ENCODE measurements at regions not wholly inside any gene's neighbourhood (a gene's known extent, or its start where the extent isn't known, plus 50 kb on each side); places are given as distances from the start of the nearest gene placed in this dataset.

- no peak overlapping the region for H3K4me3 ChIP-seq (ENCODE audit: control insufficient read depth, low read depth, low read length)
- no peak for DNase-seq (ENCODE audit: low read depth)
- no peak for TF ChIP-seq CTCF (IDR thresholded peaks at IDR 0.05; ENCODE audit: control insufficient read depth, insufficient read depth, low read depth, low read length, missing control alignments)
Measured at GRCh38 chr2:117271631-117272030, 542.9 kb upstream of the DDX18 start.

- no peak for DNase-seq (ENCODE audit: low read depth)
- H3K4me3 ChIP-seq (ENCODE audit: control insufficient read depth, low read depth, low read length): no peak overlapping the region
- TF ChIP-seq CTCF (IDR thresholded peaks at IDR 0.05; ENCODE audit: control insufficient read depth, insufficient read depth, low read depth, low read length, missing control alignments): no peak
Measured at GRCh38 chr2:117273009-117273671, 541.4 kb upstream of the DDX18 start.

GRCh38 chr2:117293012-117293411 is 521.5 kb upstream of the DDX18 start:
- no peak for DNase-seq (ENCODE audit: low read depth)
- no peak for TF ChIP-seq CTCF (IDR thresholded peaks at IDR 0.05; ENCODE audit: control insufficient read depth, insufficient read depth, low read depth, low read length, missing control alignments)
- no peak overlapping the region for H3K4me3 ChIP-seq (ENCODE audit: control insufficient read depth, low read depth, low read length)

- TF ChIP-seq CTCF (IDR thresholded peaks at IDR 0.05; ENCODE audit: control insufficient read depth, insufficient read depth, low read depth, low read length, missing control alignments): no peak
- no peak for DNase-seq (ENCODE audit: low read depth)
Measured at GRCh38 chr2:117299451-117299850, 515.0 kb upstream of the DDX18 start.

GRCh38 chr2:117308861-117309770 is 505.4 kb upstream of the DDX18 start:
- no peak overlapping the region for H3K4me3 ChIP-seq (ENCODE audit: control insufficient read depth, low read depth, low read length)
- no peak for TF ChIP-seq CTCF (IDR thresholded peaks at IDR 0.05; ENCODE audit: control insufficient read depth, insufficient read depth, low read depth, low read length, missing control alignments)

More at GRCh38 chr2:117299451-117299850, 515.0 kb upstream of the DDX18 start:
- H3K4me3 ChIP-seq (ENCODE audit: control insufficient read depth, low read depth, low read length): no peak overlapping the region

GRCh38 chr2:117321816-117322215 is 492.7 kb upstream of the DDX18 start:
- no peak for TF ChIP-seq CTCF (IDR thresholded peaks at IDR 0.05; ENCODE audit: control insufficient read depth, insufficient read depth, low read depth, low read length, missing control alignments)
- DNase-seq (ENCODE audit: low read depth): no peak
- no peak overlapping the region for H3K4me3 ChIP-seq (ENCODE audit: control insufficient read depth, low read depth, low read length)

More at GRCh38 chr2:117308861-117309770, 505.4 kb upstream of the DDX18 start:
- no peak for DNase-seq (ENCODE audit: low read depth)

Data from AG09309 (cell line).